ENCODE measurements at regions not wholly inside any gene's neighbourhood (a gene's known extent, or its start where the extent isn't known, plus 50 kb on each side); places are given as distances from the start of the nearest gene placed in this dataset.
"Not testable (repeated sequence)": the region's sequence is repeated elsewhere in the genome, so short reads cannot be mapped to it uniquely, and the experiment has no call there.

GRCh38 chr2:17226941-17227490 lies 291.2 kb downstream of the RAD51AP2 start:
- H3K27me3 ChIP-seq (ENCODE audit: control insufficient read depth, insufficient read depth, low read length): no peaks in the 10 kb centered on the region

GRCh38 chr2:17223211-17223610 lies 295.0 kb downstream of the RAD51AP2 start:
- Histone ChIP-seq H3K4me1 (ENCODE audit: control insufficient read depth, insufficient read depth, low read length) (peaks cover 6% of the 10 kb centered on the region), H3K4me2 (ENCODE audit: low read length) (no peak overlapping the region), H3K27me3 (ENCODE audit: control insufficient read depth, insufficient read depth, low read length) (no peaks in the 10 kb centered on the region), H3K36me3 (ENCODE audit: insufficient read depth, low read length) (no peaks in the 10 kb centered on the region), H3K4me3 (ENCODE audit: low read length) (no peak overlapping the region), H3K9me3 (replicated peaks; ENCODE audit: low read length) (no peaks in the 10 kb centered on the region), H3K9ac (ENCODE audit: low read depth, low read length) (no peak overlapping the region)

More at GRCh38 chr2:17226941-17227490, 291.2 kb downstream of the RAD51AP2 start:
- H3K4me1 ChIP-seq (ENCODE audit: control insufficient read depth, insufficient read depth, low read length): peaks cover 7% of the 10 kb centered on the region
- H3K9ac ChIP-seq (ENCODE audit: low read depth, low read length): no peak overlapping the region
- H3K4me3 ChIP-seq (ENCODE audit: low read length): no peak overlapping the region
- H3K36me3 ChIP-seq (ENCODE audit: insufficient read depth, low read length): no peaks in the 10 kb centered on the region
- no peak overlapping the region for H3K4me2 ChIP-seq (ENCODE audit: low read length)
- no peaks in the 10 kb centered on the region for H3K9me3 ChIP-seq (replicated peaks; ENCODE audit: low read length)

DNA sequence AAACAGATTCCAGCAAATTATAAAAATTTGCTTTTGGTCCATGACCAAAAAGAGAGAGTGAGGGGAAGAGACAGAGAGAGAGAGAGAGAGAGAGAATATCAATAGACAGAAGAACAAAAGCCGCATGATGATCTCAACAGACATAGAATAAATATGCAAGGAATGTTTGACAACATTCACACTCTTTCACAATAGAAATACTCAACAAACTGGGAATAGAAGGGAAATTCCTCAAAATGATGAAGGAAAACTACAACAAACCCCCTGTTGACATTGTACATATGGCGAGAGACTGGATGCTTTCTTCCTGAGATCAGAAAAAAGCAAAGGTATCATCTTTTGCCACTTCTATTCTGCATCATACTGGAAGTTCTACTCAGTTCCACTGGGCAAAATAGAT lies 309.7 kb downstream of the RAD51AP2 start:
- Histone ChIP-seq H3K4me2 (ENCODE audit: low read length) (peak overlapping the region; percentile 43), H3K4me3 (ENCODE audit: low read length) (peak overlapping the region; percentile 15), H3K9ac (ENCODE audit: low read depth, low read length) (no peak overlapping the region), H3K36me3 (ENCODE audit: insufficient read depth, low read length) (no peaks in the 10 kb centered on the region), H3K27me3 (ENCODE audit: control insufficient read depth, insufficient read depth, low read length) (no peaks in the 10 kb centered on the region), H3K9me3 (replicated peaks; ENCODE audit: low read length) (no peaks in the 10 kb centered on the region), H3K4me1 (ENCODE audit: control insufficient read depth, insufficient read depth, low read length) (peaks cover 17% of the 10 kb centered on the region)

GRCh38 chr2:17206771-17207170 lies 311.5 kb downstream of the RAD51AP2 start:
- no peak overlapping the region for H3K4me2 ChIP-seq (ENCODE audit: low read length)
- no peaks in the 10 kb centered on the region for H3K9me3 ChIP-seq (replicated peaks; ENCODE audit: low read length)
- no peaks in the 10 kb centered on the region for H3K36me3 ChIP-seq (ENCODE audit: insufficient read depth, low read length)
- H3K27me3 ChIP-seq (ENCODE audit: control insufficient read depth, insufficient read depth, low read length): no peaks in the 10 kb centered on the region
- peaks cover 17% of the 10 kb centered on the region for H3K4me1 ChIP-seq (ENCODE audit: control insufficient read depth, insufficient read depth, low read length)
- no peak overlapping the region for H3K4me3 ChIP-seq (ENCODE audit: low read length)
- no peak overlapping the region for H3K9ac ChIP-seq (ENCODE audit: low read depth, low read length)

DNA sequence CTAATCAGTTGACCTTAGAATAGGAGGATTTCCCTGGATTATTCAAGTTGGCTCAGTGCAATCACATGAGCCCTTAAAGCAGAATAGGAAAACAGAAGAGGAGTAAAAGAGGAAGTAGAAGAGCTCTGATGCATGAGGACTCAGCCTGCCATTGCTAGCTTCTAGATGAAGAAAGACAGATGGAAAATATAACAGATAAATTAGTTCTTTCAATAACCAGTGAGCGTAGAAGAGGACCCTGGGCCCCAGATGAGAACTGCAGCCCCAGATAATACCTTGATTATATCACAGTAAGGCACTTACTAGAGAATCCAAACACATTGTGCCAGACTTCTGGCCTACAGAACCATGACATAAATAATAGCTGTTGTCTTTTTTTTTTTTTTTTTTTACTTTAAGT lies 314.0 kb downstream of the RAD51AP2 start:
- not testable (repeated sequence) for H3K4me2 ChIP-seq (ENCODE audit: low read length); H3K4me3 ChIP-seq (ENCODE audit: low read length); H3K27me3 ChIP-seq (ENCODE audit: control insufficient read depth, insufficient read depth, low read length); H3K9ac ChIP-seq (ENCODE audit: low read depth, low read length); H3K36me3 ChIP-seq (ENCODE audit: insufficient read depth, low read length); H3K9me3 ChIP-seq (replicated peaks; ENCODE audit: low read length)
- peaks cover 15% of the 10 kb centered on the region for H3K4me1 ChIP-seq (ENCODE audit: control insufficient read depth, insufficient read depth, low read length)

- not testable (repeated sequence) for H3K27me3 ChIP-seq (ENCODE audit: control insufficient read depth, insufficient read depth, low read length); H3K36me3 ChIP-seq (ENCODE audit: insufficient read depth, low read length); H3K4me3 ChIP-seq (ENCODE audit: low read length); H3K9ac ChIP-seq (ENCODE audit: low read depth, low read length); H3K4me2 ChIP-seq (ENCODE audit: low read length); H3K9me3 ChIP-seq (replicated peaks; ENCODE audit: low read length); H3K4me1 ChIP-seq (ENCODE audit: control insufficient read depth, insufficient read depth, low read length)
Observed at GRCh38 chr2:17202628-17203027, 315.6 kb downstream of the RAD51AP2 start.

- no peak overlapping the region for H3K4me2 ChIP-seq (ENCODE audit: low read length)
- no peaks in the 10 kb centered on the region for H3K27me3 ChIP-seq (ENCODE audit: control insufficient read depth, insufficient read depth, low read length)
- H3K4me1 ChIP-seq (ENCODE audit: control insufficient read depth, insufficient read depth, low read length): no peaks in the 10 kb centered on the region
- H3K36me3 ChIP-seq (ENCODE audit: insufficient read depth, low read length): no peaks in the 10 kb centered on the region
- no peak overlapping the region for H3K4me3 ChIP-seq (ENCODE audit: low read length)
- no peaks in the 10 kb centered on the region for H3K9me3 ChIP-seq (replicated peaks; ENCODE audit: low read length)
- no peak overlapping the region for H3K9ac ChIP-seq (ENCODE audit: low read depth, low read length)
Observed at GRCh38 chr2:17199741-17200140, 318.5 kb downstream of the RAD51AP2 start.

GRCh38 chr2:17196380-17196779 lies 321.9 kb downstream of the RAD51AP2 start:
- no peak overlapping the region for H3K9ac ChIP-seq (ENCODE audit: low read depth, low read length)
- no peaks in the 10 kb centered on the region for H3K36me3 ChIP-seq (ENCODE audit: insufficient read depth, low read length)
- no peak overlapping the region for H3K4me3 ChIP-seq (ENCODE audit: low read length)
- H3K27me3 ChIP-seq (ENCODE audit: control insufficient read depth, insufficient read depth, low read length): no peaks in the 10 kb centered on the region
- H3K4me2 ChIP-seq (ENCODE audit: low read length): peak overlapping the region; percentile 20
- no peaks in the 10 kb centered on the region for H3K9me3 ChIP-seq (replicated peaks; ENCODE audit: low read length)
- no peaks in the 10 kb centered on the region for H3K4me1 ChIP-seq (ENCODE audit: control insufficient read depth, insufficient read depth, low read length)

- no peak overlapping the region for H3K4me3 ChIP-seq (ENCODE audit: low read length)
Observed at GRCh38 chr2:17195016-17195415, 323.2 kb downstream of the RAD51AP2 start.

DNA sequence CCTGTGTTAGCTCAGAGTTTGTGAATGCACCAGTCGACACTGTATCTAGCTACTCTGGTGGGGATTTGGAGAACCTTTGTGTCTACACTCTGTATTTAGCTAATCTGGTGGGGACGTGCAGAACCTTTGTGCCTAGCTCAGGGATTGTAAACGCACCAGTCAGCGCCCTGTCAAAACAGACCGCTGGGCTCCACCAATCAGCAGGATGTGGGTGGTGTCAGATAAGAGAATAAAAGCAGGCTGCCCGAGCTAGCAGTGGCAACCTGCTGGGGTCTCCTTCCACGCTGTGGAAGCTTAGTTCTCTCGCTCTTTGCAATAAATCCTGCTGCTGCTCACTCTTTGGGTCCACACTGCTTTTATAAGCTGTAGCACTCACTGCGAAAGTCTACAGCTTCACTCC lies 324.2 kb downstream of the RAD51AP2 start:
- Histone ChIP-seq H3K4me2 (ENCODE audit: low read length) (no peak overlapping the region), H3K36me3 (ENCODE audit: insufficient read depth, low read length) (no peaks in the 10 kb centered on the region), H3K27me3 (ENCODE audit: control insufficient read depth, insufficient read depth, low read length) (no peaks in the 10 kb centered on the region), H3K4me1 (ENCODE audit: control insufficient read depth, insufficient read depth, low read length) (no peaks in the 10 kb centered on the region), H3K9ac (ENCODE audit: low read depth, low read length) (no peak overlapping the region), H3K4me3 (ENCODE audit: low read length) (no peak overlapping the region), H3K9me3 (replicated peaks; ENCODE audit: low read length) (no peaks in the 10 kb centered on the region)

More at GRCh38 chr2:17195016-17195415, 323.2 kb downstream of the RAD51AP2 start:
- H3K27me3 ChIP-seq (ENCODE audit: control insufficient read depth, insufficient read depth, low read length): no peaks in the 10 kb centered on the region
- H3K9me3 ChIP-seq (replicated peaks; ENCODE audit: low read length): no peaks in the 10 kb centered on the region
- no peaks in the 10 kb centered on the region for H3K4me1 ChIP-seq (ENCODE audit: control insufficient read depth, insufficient read depth, low read length)
- H3K36me3 ChIP-seq (ENCODE audit: insufficient read depth, low read length): no peaks in the 10 kb centered on the region
- no peak overlapping the region for H3K4me2 ChIP-seq (ENCODE audit: low read length)
- H3K9ac ChIP-seq (ENCODE audit: low read depth, low read length): no peak overlapping the region

DNA sequence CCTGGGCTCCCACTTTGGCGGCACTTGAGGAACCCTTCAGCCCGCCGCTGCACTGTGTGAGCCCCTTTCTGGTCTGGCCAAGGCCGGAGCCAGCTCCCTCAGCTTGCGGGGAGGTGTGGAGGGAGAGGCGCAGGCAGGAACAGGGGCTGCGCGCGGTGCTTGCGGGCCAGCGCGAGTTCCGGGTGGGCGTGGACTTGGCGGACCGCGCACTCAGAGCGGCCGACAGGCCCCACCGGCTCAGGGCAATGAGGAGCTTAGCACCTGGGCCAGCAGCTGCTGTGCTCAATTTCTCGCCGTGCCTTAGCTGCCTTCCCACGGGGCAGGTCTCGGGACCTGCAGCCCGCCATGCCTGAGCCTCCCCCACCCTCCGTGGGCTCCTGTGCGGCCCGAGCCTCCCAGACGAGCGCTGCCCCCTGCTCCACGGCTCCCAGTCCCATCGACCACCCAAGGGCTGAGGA lies 324.8 kb downstream of the RAD51AP2 start:
- not testable (repeated sequence) for H3K36me3 ChIP-seq (ENCODE audit: insufficient read depth, low read length); H3K4me3 ChIP-seq (ENCODE audit: low read length); H3K9me3 ChIP-seq (replicated peaks; ENCODE audit: low read length); H3K4me1 ChIP-seq (ENCODE audit: control insufficient read depth, insufficient read depth, low read length); H3K27me3 ChIP-seq (ENCODE audit: control insufficient read depth, insufficient read depth, low read length); H3K4me2 ChIP-seq (ENCODE audit: low read length); H3K9ac ChIP-seq (ENCODE audit: low read depth, low read length)

DNA sequence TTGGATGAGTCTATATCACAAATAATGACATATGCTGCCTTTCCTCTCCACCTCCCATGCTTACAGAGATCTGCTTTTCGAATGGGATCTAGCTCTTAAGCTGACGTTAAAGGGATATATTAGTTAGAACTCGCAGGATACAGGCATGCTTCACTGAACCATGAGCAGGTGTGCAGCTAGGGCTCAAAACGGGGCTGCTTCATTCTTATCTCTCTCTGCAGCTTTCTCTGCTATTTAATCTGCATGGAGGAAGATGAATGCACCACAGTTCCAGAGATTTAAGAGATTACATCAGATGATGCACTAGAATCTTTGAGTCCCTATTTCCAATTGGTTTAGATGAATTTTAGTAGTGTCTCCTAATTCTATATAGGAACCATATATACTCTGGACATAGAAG lies 327.0 kb downstream of the RAD51AP2 start:
- no peak overlapping the region for H3K4me3 ChIP-seq (ENCODE audit: low read length)
- no peaks in the 10 kb centered on the region for H3K9me3 ChIP-seq (replicated peaks; ENCODE audit: low read length)
- H3K27me3 ChIP-seq (ENCODE audit: control insufficient read depth, insufficient read depth, low read length): no peaks in the 10 kb centered on the region
- no peak overlapping the region for H3K4me2 ChIP-seq (ENCODE audit: low read length)
- H3K36me3 ChIP-seq (ENCODE audit: insufficient read depth, low read length): no peaks in the 10 kb centered on the region
- no peak overlapping the region for H3K9ac ChIP-seq (ENCODE audit: low read depth, low read length)
- no peaks in the 10 kb centered on the region for H3K4me1 ChIP-seq (ENCODE audit: control insufficient read depth, insufficient read depth, low read length)
